T-helper 2 cell treated with Interferon-gamma antibody and Interleukin-4, amounts not matched to agents 5 μg/mL and 100 μg/mL, for 36 hours (primary cell): ENCODE measurements at regions not wholly inside any gene's neighbourhood (a gene's known extent, or its start where the extent isn't known, plus 50 kb on each side); places are given as distances from the start of the nearest gene placed in this dataset.

Source experiments
- DNase-seq: peaks from one replicate; pipeline ENCODE4 v3.0.0; 2021; ENCODE audit warnings: low spot score
- H3K27ac Mint-ChIP-seq: one replicate; pipeline ENCODE4 v1.8.0; 2021; ENCODE audit warnings: mild to moderate bottlenecking, mixed read lengths
- H3K27me3 Mint-ChIP-seq: one replicate; pipeline ENCODE4 v1.8.0; 2021; ENCODE audit warnings: low read depth, mixed read lengths
- H3K36me3 Mint-ChIP-seq: one replicate; pipeline ENCODE4 v1.8.0; 2021; ENCODE audit warnings: low read depth, mixed read lengths
- H3K4me1 Mint-ChIP-seq: one replicate; pipeline ENCODE4 v1.8.0; 2021; ENCODE audit warnings: low read depth, mixed read lengths
- H3K4me3 Mint-ChIP-seq: one replicate; pipeline ENCODE4 v1.8.0; 2022; ENCODE audit warnings: mild to moderate bottlenecking, moderate library complexity, mixed read lengths
- H3K9me3 Mint-ChIP-seq: one replicate; pipeline ENCODE4 v1.8.0; 2021; ENCODE audit warnings: mixed read lengths

GRCh38 chr5:40045429-40045828 lies 620.6 kb upstream of the DAB2 start:
- Mint-ChIP-seq H3K9me3 (peaks cover 10% of the 10 kb centered on the region), H3K4me1 (peaks cover 11% of the 10 kb centered on the region), H3K27me3 (peaks cover 2% of the 10 kb centered on the region), H3K36me3 (peaks cover 3% of the 10 kb centered on the region), H3K27ac (no peak overlapping the region), H3K4me3 (no peak overlapping the region)
- no peak for DNase-seq

GRCh38 chr5:40043916-40044315 lies 619.1 kb upstream of the DAB2 start:
- no peak for DNase-seq
- Mint-ChIP-seq H3K36me3 (peaks cover 3% of the 10 kb centered on the region), H3K9me3 (peaks cover 10% of the 10 kb centered on the region)

GRCh38 chr5:40041452-40041851 lies 616.7 kb upstream of the DAB2 start:
- H3K4me3 Mint-ChIP-seq: no peak overlapping the region
- DNase-seq: no peak
- no peak overlapping the region for H3K27ac Mint-ChIP-seq
- H3K4me1 Mint-ChIP-seq: peaks cover 4% of the 10 kb centered on the region
- no peaks in the 10 kb centered on the region for H3K36me3 Mint-ChIP-seq
- H3K27me3 Mint-ChIP-seq: peaks cover 2% of the 10 kb centered on the region
- peaks cover 4% of the 10 kb centered on the region for H3K9me3 Mint-ChIP-seq

More at GRCh38 chr5:40043916-40044315, 619.1 kb upstream of the DAB2 start:
- Mint-ChIP-seq H3K27me3 (peaks cover 2% of the 10 kb centered on the region), H3K4me1 (peaks cover 11% of the 10 kb centered on the region), H3K27ac (no peak overlapping the region), H3K4me3 (no peak overlapping the region)

GRCh38 chr5:40037713-40038112 lies 612.9 kb upstream of the DAB2 start:
- no peak overlapping the region for H3K4me3 Mint-ChIP-seq
- no peak for DNase-seq
- H3K27ac Mint-ChIP-seq: no peak overlapping the region
- H3K27me3 Mint-ChIP-seq: no peaks in the 10 kb centered on the region
- no peaks in the 10 kb centered on the region for H3K9me3 Mint-ChIP-seq
- H3K4me1 Mint-ChIP-seq: peaks cover 3% of the 10 kb centered on the region
- H3K36me3 Mint-ChIP-seq: no peaks in the 10 kb centered on the region

GRCh38 chr5:40034441-40034840 lies 609.7 kb upstream of the DAB2 start:
- H3K27me3 Mint-ChIP-seq: no peaks in the 10 kb centered on the region
- no peak overlapping the region for H3K27ac Mint-ChIP-seq
- H3K4me3 Mint-ChIP-seq: no peak overlapping the region
- H3K9me3 Mint-ChIP-seq: no peaks in the 10 kb centered on the region
- no peak for DNase-seq
- H3K4me1 Mint-ChIP-seq: peaks cover 3% of the 10 kb centered on the region
- H3K36me3 Mint-ChIP-seq: no peaks in the 10 kb centered on the region

- Mint-ChIP-seq H3K27ac (no peak overlapping the region), H3K36me3 (no peaks in the 10 kb centered on the region), H3K9me3 (no peaks in the 10 kb centered on the region), H3K4me1 (peaks cover 3% of the 10 kb centered on the region), H3K4me3 (no peak overlapping the region), H3K27me3 (no peaks in the 10 kb centered on the region)
- no peak for DNase-seq
These were observed 608.6 kb upstream of the DAB2 start for GRCh38 chr5:40033411-40033810.

- Mint-ChIP-seq H3K4me3 (no peak overlapping the region), H3K27me3 (no peaks in the 10 kb centered on the region)
These were observed 608.2 kb upstream of the DAB2 start for GRCh38 chr5:40033009-40033408.

GRCh38 chr5:40030661-40031060 lies 605.9 kb upstream of the DAB2 start:
- Mint-ChIP-seq H3K4me1 (peaks cover 3% of the 10 kb centered on the region), H3K27me3 (no peaks in the 10 kb centered on the region), H3K27ac (no peak overlapping the region), H3K4me3 (no peak overlapping the region), H3K36me3 (no peaks in the 10 kb centered on the region), H3K9me3 (no peaks in the 10 kb centered on the region)
- no peak for DNase-seq

More at GRCh38 chr5:40033009-40033408, 608.2 kb upstream of the DAB2 start:
- DNase-seq: no peak
- Mint-ChIP-seq H3K9me3 (no peaks in the 10 kb centered on the region), H3K27ac (no peak overlapping the region), H3K4me1 (peaks cover 3% of the 10 kb centered on the region), H3K36me3 (no peaks in the 10 kb centered on the region)

GRCh38 chr5:40029711-40030495 lies 605.1 kb upstream of the DAB2 start:
- H3K9me3 Mint-ChIP-seq: peaks cover under 1% of the 10 kb centered on the region
- DNase-seq: no peak
- no peaks in the 10 kb centered on the region for H3K27me3 Mint-ChIP-seq
- peaks cover 3% of the 10 kb centered on the region for H3K4me1 Mint-ChIP-seq
- H3K27ac Mint-ChIP-seq: no peak overlapping the region
- no peaks in the 10 kb centered on the region for H3K36me3 Mint-ChIP-seq
- H3K4me3 Mint-ChIP-seq: no peak overlapping the region

- no peak for DNase-seq
- Mint-ChIP-seq H3K4me1 (peaks cover 2% of the 10 kb centered on the region), H3K27me3 (no peaks in the 10 kb centered on the region), H3K4me3 (no peak overlapping the region), H3K36me3 (peaks cover 3% of the 10 kb centered on the region), H3K27ac (no peak overlapping the region), H3K9me3 (peaks cover 18% of the 10 kb centered on the region)
These were observed 602.6 kb upstream of the DAB2 start for GRCh38 chr5:40027400-40027799.

- Mint-ChIP-seq H3K4me1 (peaks cover 2% of the 10 kb centered on the region), H3K36me3 (peaks cover 3% of the 10 kb centered on the region), H3K27ac (no peak overlapping the region), H3K27me3 (no peaks in the 10 kb centered on the region), H3K9me3 (peaks cover 22% of the 10 kb centered on the region), H3K4me3 (no peak overlapping the region)
- no peak for DNase-seq
These were observed 600.8 kb upstream of the DAB2 start for GRCh38 chr5:40025586-40025985.

GRCh38 chr5:40022057-40022456 lies 597.3 kb upstream of the DAB2 start:
- Mint-ChIP-seq H3K9me3 (peaks cover 22% of the 10 kb centered on the region), H3K27me3 (no peaks in the 10 kb centered on the region), H3K4me1 (peaks cover 2% of the 10 kb centered on the region), H3K27ac (no peak overlapping the region), H3K36me3 (peaks cover 3% of the 10 kb centered on the region), H3K4me3 (no peak overlapping the region)
- no peak for DNase-seq

GRCh38 chr5:40021007-40021406 lies 596.2 kb upstream of the DAB2 start:
- H3K4me3 Mint-ChIP-seq: no peak overlapping the region

GRCh38 chr5:40017918-40018317 lies 593.1 kb upstream of the DAB2 start:
- H3K4me3 Mint-ChIP-seq: no peak overlapping the region
- H3K27ac Mint-ChIP-seq: no peak overlapping the region
- peaks cover 1% of the 10 kb centered on the region for H3K4me1 Mint-ChIP-seq
- no peaks in the 10 kb centered on the region for H3K27me3 Mint-ChIP-seq
- no peak for DNase-seq
- no peaks in the 10 kb centered on the region for H3K36me3 Mint-ChIP-seq
- H3K9me3 Mint-ChIP-seq: peaks cover 8% of the 10 kb centered on the region

More at GRCh38 chr5:40021007-40021406, 596.2 kb upstream of the DAB2 start:
- Mint-ChIP-seq H3K36me3 (peaks cover 3% of the 10 kb centered on the region), H3K9me3 (peaks cover 22% of the 10 kb centered on the region), H3K27ac (no peak overlapping the region), H3K4me1 (peaks cover 2% of the 10 kb centered on the region), H3K27me3 (no peaks in the 10 kb centered on the region)
- no peak for DNase-seq

- no peaks in the 10 kb centered on the region for H3K27me3 Mint-ChIP-seq
- no peak overlapping the region for H3K27ac Mint-ChIP-seq
- no peak overlapping the region for H3K4me3 Mint-ChIP-seq
- no peak for DNase-seq
- H3K36me3 Mint-ChIP-seq: no peaks in the 10 kb centered on the region
- H3K4me1 Mint-ChIP-seq: peaks cover 1% of the 10 kb centered on the region
- H3K9me3 Mint-ChIP-seq: peaks cover under 1% of the 10 kb centered on the region
These were observed 592.4 kb upstream of the DAB2 start for GRCh38 chr5:40017135-40017534.
